ENCODE measurements at regions not wholly inside any gene's neighbourhood (a gene's known extent, or its start where the extent isn't known, plus 50 kb on each side); places are given as distances from the start of the nearest gene placed in this dataset.
"Not testable (repeated sequence)": the region's sequence is repeated elsewhere in the genome, so short reads cannot be mapped to it uniquely, and the experiment has no call there.

DNA sequence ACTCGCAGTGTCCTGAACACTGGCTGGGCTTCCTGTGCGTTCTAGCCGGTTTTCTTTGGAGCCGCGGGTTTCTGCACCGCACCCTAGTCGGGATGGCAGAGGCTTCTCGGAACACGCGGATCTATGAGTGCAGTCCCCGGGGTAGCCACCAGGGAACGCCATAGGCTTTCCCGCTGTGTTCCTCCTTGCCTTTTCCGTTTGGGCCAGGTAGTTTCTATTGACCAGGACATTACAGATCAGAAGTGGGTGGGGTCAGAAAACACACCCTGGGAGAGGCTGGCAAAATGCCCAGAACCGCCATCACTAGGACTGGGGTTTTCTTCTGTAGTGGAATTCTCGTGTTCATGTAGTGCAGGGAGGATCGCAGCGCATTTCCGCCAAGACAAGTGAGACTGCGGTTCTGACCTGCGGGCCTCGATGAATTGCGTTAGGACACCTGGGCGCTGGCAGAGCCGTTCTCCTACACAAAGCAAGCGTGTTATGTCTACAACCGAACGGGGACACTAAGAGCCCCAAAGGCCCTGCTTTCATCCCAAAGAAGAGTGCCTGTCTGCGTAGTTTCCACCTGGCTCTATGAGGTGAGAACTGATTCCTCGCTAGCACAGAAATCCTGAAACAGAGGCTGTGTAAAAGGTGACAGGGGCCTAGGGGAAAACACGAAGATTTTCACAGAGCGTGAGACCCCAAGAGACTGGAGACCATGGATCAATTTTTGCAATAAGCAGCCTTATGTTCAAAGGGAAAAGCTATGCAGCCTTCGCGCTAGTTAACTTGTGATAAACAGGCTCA is 121.5 kb downstream of the PPIAL4G start:
- in situ Hi-C loops (cut with MboI; ENCODE audit: low sequenced_read_pairs); H3K36me3 ChIP-seq (replicated peaks); H3K9me3 ChIP-seq; H3K4me3 ChIP-seq; H3K27me3 ChIP-seq (ENCODE audit: low read depth); H3K4me1 ChIP-seq: not testable (repeated sequence)
- DNase-seq (ENCODE audit: low spot score in 2 of 2) = peak in 1 of 2 experiments; percentile 27

DNA sequence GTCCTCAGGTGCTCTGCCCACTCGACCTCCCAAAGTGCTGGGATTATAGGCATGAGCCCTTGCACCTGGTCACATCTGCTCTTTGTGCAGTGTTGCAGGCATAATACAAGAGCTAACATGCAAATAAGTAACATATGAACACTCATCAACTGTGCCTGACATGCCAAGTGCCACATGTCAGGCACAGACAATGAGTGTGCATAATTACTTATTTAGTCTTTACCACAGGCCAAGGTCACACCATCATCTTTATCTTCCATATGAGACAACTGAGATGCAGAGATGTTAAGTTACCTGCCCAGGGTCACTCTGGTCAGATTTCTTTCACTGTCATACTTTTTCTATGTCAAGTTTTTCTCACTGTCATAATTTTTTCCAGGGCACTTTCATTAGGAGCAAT is 126.1 kb downstream of the PPIAL4G start:
- in situ Hi-C loops (cut with MboI; ENCODE audit: low sequenced_read_pairs) = no loop called here
- H3K9me3 ChIP-seq = no peaks in the 10 kb centered on the region
- DNase-seq (ENCODE audit: low spot score in 2 of 2) = no peak
- no peak overlapping the region for H3K4me3 ChIP-seq
- no peaks in the 10 kb centered on the region for H3K36me3 ChIP-seq (replicated peaks)
- H3K27me3 ChIP-seq (ENCODE audit: low read depth) = no peaks in the 10 kb centered on the region; the same call in 1 of the 2 replicates
- no peaks in the 10 kb centered on the region for H3K4me1 ChIP-seq

DNA sequence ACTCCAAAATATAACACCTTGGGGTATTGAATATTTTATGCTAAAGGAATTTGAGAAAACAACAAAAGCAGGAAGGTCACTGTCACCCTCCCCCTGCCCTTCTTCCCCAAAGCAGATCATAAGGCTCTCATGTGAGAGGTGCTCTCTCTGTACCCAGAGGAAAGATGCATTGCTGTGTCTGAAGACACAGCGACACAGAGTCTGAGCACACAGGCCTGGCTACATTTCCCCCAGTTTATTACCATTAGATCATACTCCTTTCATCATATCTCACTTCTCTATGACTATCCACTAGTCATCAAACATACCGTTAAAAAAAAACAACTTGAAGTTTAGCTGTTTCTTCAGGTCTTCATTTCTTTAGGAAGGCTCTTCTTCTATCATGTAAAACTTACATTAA is 127.1 kb downstream of the PPIAL4G start:
- Histone ChIP-seq H3K27me3 (ENCODE audit: low read depth) (peaks cover 1% of the 10 kb centered on the region; the same call in 1 of the 2 replicates), H3K9me3 (no peaks in the 10 kb centered on the region), H3K4me3 (no peak overlapping the region), H3K4me1 (no peaks in the 10 kb centered on the region), H3K36me3 (replicated peaks) (no peaks in the 10 kb centered on the region)
- no peak for DNase-seq (ENCODE audit: low spot score in 2 of 2)
- in situ Hi-C loops (cut with MboI; ENCODE audit: low sequenced_read_pairs) = no loop called here

DNA sequence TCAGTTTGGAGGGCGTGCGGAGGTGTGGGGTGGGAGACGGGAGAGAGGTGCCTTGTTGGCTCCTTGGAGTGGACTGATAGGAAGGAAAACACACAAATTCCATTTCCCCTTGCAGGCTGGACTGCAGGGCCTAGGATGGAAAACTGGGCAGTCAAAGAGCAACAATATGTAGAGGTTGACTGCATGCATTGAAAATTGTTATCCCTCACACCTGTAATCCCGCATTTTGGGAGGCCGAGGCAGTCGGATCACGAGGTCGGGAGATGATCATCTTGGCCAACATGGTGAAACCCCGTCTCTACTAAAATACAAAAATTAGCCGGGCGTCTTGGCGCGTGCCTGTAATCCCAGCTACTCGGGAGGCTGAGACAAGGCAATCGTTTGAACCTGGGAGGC is 128.2 kb downstream of the PPIAL4G start:
- Histone ChIP-seq H3K27me3 (ENCODE audit: low read depth) (peaks cover 9% of the 10 kb centered on the region; the same call in 1 of the 2 replicates), H3K4me3 (no peak overlapping the region)
- in situ Hi-C loops (cut with MboI; ENCODE audit: low sequenced_read_pairs) = no loop called here

DNA sequence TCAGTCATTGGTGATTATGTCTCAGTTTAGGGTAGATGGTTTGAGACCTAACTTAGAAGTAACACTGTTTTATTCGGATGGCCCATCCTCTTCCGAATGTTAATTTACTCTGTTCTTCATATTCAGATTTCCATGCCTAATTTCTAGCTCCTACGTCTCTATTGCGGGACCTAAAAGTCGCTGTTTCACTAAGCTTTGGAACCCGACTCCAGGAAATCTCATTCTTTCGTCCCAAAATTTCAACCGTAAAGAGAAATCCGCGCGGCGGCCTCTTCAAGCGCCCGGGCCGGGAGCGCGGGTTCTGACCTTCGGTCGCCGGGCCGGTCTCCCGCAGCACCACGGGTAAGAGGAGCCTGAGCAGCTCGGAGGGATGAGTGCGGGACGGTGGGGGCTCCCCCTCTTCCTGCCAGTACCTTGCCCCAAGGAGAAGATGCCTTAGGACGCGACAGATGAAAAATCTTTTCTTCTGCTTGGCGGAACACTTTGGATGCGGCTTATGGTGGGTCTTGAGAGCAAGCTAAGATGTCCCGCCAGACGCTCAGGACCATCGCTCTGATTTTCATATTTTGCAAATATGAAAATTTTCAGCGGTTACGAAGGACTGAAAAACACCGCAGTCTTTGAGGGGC is 128.7 kb downstream of the PPIAL4G start:
- DNase-seq (ENCODE audit: low spot score in 2 of 2) = no peak
- Histone ChIP-seq H3K27me3 (ENCODE audit: low read depth) (peaks cover 11% of the 10 kb centered on the region; the same call in 1 of the 2 replicates), H3K4me3 (no peak overlapping the region), H3K36me3 (replicated peaks) (no peaks in the 10 kb centered on the region), H3K4me1 (no peaks in the 10 kb centered on the region), H3K9me3 (no peaks in the 10 kb centered on the region)
- in situ Hi-C loops (cut with MboI; ENCODE audit: low sequenced_read_pairs) = no loop called here

More for the DNA sequence above, 128.2 kb downstream of the PPIAL4G start:
- no peak for DNase-seq (ENCODE audit: low spot score in 2 of 2)
- Histone ChIP-seq H3K4me1 (no peaks in the 10 kb centered on the region), H3K9me3 (no peaks in the 10 kb centered on the region), H3K36me3 (replicated peaks) (no peaks in the 10 kb centered on the region)

DNA sequence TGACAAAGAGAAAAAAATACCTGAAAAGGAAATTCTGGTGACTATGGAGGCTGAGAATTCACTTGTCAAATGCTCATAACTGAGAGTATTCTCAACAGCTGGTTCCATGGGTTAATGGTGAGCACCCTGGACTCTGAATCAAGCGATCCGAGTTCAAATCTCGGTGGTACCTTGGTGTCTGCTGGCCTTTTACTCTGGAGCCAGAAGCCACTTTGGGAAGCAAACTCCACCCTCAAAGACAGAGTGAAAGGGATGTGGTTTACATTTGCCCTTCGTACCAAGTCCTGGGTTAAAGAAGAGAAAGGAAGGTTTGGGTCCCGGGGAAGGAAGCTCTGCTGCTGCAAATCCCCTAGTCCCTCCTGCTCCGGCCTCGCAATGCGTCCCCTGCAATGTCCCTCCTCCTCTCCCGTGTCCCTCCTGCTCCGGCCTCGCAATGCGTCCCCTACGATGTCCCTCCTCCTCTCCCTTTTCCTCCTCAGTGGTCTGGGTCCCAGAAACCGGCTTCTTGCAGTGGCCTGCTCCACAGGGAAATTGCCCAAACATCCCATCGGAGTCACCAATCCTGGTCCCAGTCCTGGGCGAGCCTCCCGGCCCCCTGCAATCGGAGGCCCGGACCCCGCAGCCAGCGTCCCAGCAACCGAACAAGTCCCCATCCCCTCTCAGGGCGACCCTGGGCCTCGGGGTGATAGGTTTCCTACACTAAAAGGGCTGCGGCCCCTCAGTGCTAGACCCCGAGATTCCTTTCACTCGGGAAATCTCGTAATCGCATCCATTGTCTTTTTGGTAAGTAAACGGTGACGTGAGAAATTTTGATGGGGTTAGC is 129.4 kb downstream of the PPIAL4G start:
- DNase-seq (ENCODE audit: low spot score in 2 of 2) = no peak
- H3K4me3 ChIP-seq = no peak overlapping the region
- H3K27me3 ChIP-seq (ENCODE audit: low read depth) = peaks cover 18% of the 10 kb centered on the region; the same call in 1 of the 2 replicates
- in situ Hi-C loops (cut with MboI; ENCODE audit: low sequenced_read_pairs) = no loop called here
- H3K9me3 ChIP-seq = no peaks in the 10 kb centered on the region
- H3K36me3 ChIP-seq (replicated peaks) = no peaks in the 10 kb centered on the region
- H3K4me1 ChIP-seq = no peaks in the 10 kb centered on the region

DNA sequence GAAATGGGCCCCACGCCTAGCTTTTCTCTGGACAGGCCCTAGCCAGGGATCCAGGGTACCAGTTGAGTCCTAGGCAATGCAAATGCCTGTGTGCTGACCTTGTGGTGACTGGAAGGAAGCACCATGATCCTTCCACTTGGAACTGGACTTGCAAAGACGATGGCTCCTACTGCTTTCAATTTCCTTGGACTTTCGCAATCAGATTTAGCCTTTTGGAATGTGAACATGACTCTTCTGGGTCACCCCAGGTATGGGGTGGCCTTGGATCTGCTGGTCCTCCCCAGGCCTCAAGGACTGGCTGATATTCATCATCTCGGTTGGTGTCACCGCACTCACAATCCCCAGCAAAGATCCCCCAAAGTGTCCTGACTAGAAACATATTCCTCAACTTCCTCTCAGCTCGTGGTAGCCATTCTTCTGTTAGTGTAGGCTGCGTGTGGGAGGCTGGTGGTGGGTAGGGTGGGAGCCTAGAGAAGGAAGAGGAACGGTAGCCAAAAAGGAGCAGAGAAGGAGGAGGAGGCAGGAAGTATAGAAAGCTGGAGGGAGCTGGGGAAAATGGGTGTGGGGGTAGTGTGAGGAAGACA is 130.5 kb downstream of the PPIAL4G start:
- H3K27me3 ChIP-seq (ENCODE audit: low read depth) = peaks cover 18% of the 10 kb centered on the region; the same call in 1 of the 2 replicates
- no peak for DNase-seq (ENCODE audit: low spot score in 2 of 2)
- in situ Hi-C loops (cut with MboI; ENCODE audit: low sequenced_read_pairs) = no loop called here

DNA sequence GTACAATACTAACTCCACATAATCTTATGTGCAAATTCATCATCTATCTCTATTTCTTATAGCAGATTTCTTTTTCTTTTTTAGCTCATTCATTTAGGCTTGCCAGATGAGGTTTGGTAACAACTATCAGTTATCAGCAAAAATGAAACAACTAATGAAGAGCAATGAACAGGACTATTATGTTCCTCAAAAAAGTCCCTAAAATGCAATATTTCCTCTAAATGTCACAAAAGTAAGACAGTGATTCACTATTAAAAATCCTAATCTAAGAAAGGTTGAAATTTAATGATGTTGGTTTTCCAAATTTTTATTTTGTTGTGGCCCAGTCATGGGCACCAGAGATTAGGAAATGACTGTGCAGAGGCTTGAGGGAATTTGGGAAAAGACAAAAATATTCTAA is 135.3 kb downstream of the PPIAL4G start:
- Histone ChIP-seq H3K4me3 (no peak overlapping the region), H3K27me3 (ENCODE audit: low read depth) (peaks cover 18% of the 10 kb centered on the region; the same call in 1 of the 2 replicates), H3K4me1 (no peaks in the 10 kb centered on the region), H3K9me3 (no peaks in the 10 kb centered on the region), H3K36me3 (replicated peaks) (no peaks in the 10 kb centered on the region)
- in situ Hi-C loops (cut with MboI; ENCODE audit: low sequenced_read_pairs) = no loop called here
- DNase-seq (ENCODE audit: low spot score in 2 of 2) = no peak

More for the DNA sequence above, 130.5 kb downstream of the PPIAL4G start:
- Histone ChIP-seq H3K36me3 (replicated peaks) (no peaks in the 10 kb centered on the region), H3K4me1 (no peaks in the 10 kb centered on the region), H3K4me3 (no peak overlapping the region), H3K9me3 (no peaks in the 10 kb centered on the region)

DNA sequence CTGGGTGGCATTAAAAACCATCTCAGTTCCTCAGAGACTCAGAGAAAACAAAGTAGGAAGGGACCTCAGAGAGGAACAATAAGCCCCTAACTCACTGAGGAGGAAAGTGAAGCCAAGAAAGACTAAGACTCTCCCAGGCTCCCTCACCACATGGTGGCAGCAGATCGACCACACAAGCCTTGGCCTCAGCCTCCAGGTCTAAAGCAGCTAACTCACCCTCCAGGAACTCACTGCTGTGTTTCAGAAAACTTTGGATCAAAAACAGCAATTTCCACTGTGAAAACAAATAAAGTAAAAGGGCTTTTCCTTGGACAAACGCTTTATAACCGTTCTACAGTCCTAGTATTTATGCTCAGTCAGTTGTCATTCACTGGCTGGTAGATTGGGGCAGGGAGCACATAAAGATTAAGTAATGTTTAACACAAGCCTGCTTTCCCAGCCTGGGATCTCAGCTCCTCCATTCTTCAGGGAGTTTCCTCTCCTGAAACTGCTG is 137.4 kb downstream of the PPIAL4G start:
- in situ Hi-C loops (cut with MboI; ENCODE audit: low sequenced_read_pairs); H3K36me3 ChIP-seq (replicated peaks); H3K9me3 ChIP-seq; H3K4me1 ChIP-seq; H3K4me3 ChIP-seq: not testable (repeated sequence)
- H3K27me3 ChIP-seq (ENCODE audit: low read depth) = peaks cover 15% of the 10 kb centered on the region; the same call in 1 of the 2 replicates
- peak in 1 of 2 experiments; percentile 35 for DNase-seq (ENCODE audit: low spot score in 2 of 2)

DNA sequence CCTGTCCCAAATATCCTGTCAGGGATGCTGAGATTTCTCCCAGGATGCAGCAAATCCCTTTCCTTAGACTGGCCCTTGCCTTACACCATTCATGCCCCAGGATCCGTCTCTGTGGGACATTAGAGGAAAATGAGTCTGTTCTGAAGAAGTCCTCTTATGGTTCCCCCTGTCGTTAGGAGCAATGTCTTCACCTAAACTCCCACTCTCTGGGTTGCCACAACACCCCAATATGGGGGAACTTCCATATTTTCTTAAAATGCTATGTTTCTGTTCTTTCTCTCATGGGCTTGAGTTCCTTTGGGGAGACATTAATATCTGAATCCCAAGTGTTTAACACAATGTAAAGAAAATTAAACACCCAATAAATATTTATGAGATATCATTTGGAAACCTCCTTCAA is 138.5 kb downstream of the PPIAL4G start:
- in situ Hi-C loops (cut with MboI; ENCODE audit: low sequenced_read_pairs); H3K4me3 ChIP-seq; H3K4me1 ChIP-seq; H3K27me3 ChIP-seq (ENCODE audit: low read depth); H3K9me3 ChIP-seq; DNase-seq (ENCODE audit: low spot score in 2 of 2); H3K36me3 ChIP-seq (replicated peaks): not testable (repeated sequence)

DNA sequence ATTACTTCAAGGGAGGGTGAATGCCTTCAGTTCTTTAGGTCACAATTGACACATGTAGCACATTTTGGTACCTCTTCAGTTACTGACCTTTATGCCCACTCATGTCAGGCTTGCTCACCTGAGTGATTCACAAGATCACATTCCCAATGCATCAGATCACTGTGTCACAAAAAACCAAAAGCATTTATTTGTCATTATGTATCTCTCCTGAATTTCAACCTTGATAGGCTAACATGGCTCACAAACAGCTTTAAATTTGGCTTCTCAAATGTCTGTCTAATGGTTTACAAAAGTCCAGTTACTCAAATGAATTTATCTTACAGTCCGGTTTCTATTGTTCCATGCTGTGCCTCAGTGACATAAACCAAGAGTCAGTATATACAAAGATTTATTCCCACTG is 141.4 kb downstream of the PPIAL4G start:
- H3K4me3 ChIP-seq; in situ Hi-C loops (cut with MboI; ENCODE audit: low sequenced_read_pairs); H3K27me3 ChIP-seq (ENCODE audit: low read depth); DNase-seq (ENCODE audit: low spot score in 2 of 2); H3K9me3 ChIP-seq; H3K4me1 ChIP-seq; H3K36me3 ChIP-seq (replicated peaks): not testable (repeated sequence)

DNA sequence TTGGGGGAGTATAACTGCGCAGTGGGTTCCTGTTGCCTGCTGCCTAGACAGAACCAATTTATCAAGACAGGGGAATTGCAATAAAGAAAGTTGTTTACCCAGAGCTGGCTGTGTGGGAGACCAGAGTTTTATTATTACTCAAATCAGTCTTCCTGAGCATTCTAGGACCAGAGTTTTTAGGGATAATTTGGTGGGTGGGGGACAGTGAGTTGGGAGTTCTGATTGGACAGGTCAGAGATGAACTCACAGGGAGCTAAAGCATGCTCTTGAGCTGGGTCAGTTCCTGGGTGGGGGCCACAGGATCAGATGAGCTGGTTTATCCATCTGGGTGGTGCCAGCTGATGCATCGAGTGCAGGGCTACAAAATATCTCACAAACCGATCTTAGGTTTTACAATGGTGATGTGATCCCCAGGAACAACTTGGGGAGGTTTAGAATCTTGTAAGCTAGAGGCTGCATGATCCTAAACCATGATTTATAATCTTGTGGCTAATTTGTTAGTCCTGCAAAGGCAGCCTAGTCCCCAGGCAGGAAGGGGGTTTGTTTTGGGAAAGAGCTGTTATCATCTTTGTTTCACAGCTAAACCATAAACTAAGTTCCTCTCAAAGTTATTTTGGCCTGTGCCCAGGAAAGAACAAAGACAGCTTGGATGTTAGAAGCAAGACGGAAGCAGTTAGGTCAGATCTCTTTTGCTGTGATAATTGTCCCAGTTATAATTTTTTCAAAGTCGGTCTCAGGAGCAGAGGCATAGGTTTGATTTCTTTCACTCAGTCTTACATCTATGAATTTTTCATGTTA is 146.8 kb downstream of the PPIAL4G start:
- H3K4me1 ChIP-seq = peaks cover 11% of the 10 kb centered on the region
- H3K4me3 ChIP-seq; H3K36me3 ChIP-seq (replicated peaks); H3K27me3 ChIP-seq (ENCODE audit: low read depth); in situ Hi-C loops (cut with MboI; ENCODE audit: low sequenced_read_pairs); DNase-seq (ENCODE audit: low spot score in 2 of 2); H3K9me3 ChIP-seq: not testable (repeated sequence)

All from HAP-1 (cell line).